ENCODE measurements at regions not wholly inside any gene's neighbourhood (a gene's known extent, or its start where the extent isn't known, plus 50 kb on each side); places are given as distances from the start of the nearest gene placed in this dataset.

GRCh38 chr9:13013991-13014883 is 239.4 kb downstream of the LURAP1L start:
- TF ChIP-seq CTCF (IDR thresholded peaks at IDR 0.05) (no peak), EZH2 (IDR thresholded peaks at IDR 0.05; ENCODE audit: borderline replicate concordance, insufficient read depth, low read depth, low read length, poor library complexity, severe bottlenecking) (no peak)

Measured in B cell (primary cell).